Activated CD4-positive, alpha-beta T cell treated with anti-CD3 and anti-CD28 coated beads, Interleukin-2, amount 10 ng/mL, durations not matched to agents 24 days and 14 days (primary cell): ENCODE measurements at regions not wholly inside any gene's neighbourhood (a gene's known extent, or its start where the extent isn't known, plus 50 kb on each side); places are given as distances from the start of the nearest gene placed in this dataset.

Experiments
- DNase-seq: peaks from one replicate; pipeline ENCODE4 v3.0.0; 2022
- H3K27ac Mint-ChIP-seq: one replicate; pipeline ENCODE4 v1.8.0; 2022; ENCODE audit warnings: mild to moderate bottlenecking, mixed read lengths
- H3K27me3 Mint-ChIP-seq: one replicate; pipeline ENCODE4 v1.8.0; 2022; ENCODE audit warnings: mixed read lengths
- H3K36me3 Mint-ChIP-seq: one replicate; pipeline ENCODE4 v1.8.0; 2022; ENCODE audit warnings: low read depth, mild to moderate bottlenecking, mixed read lengths
- H3K4me1 Mint-ChIP-seq: one replicate; pipeline ENCODE4 v1.8.0; 2021; ENCODE audit warnings: mixed read lengths
- H3K4me3 Mint-ChIP-seq: one replicate; pipeline ENCODE4 v1.8.0; 2022; ENCODE audit warnings: mild to moderate bottlenecking, moderate library complexity, mixed read lengths
- H3K9me3 Mint-ChIP-seq: one replicate; pipeline ENCODE4 v1.8.0; 2021; ENCODE audit warnings: mixed read lengths
- intact Hi-C: fragments of 100-400 bp; cut with micrococcal nuclease; formaldehyde crosslinking; loops from one replicate; pipeline ENCODE4 v1.15.1; 2023

DNA sequence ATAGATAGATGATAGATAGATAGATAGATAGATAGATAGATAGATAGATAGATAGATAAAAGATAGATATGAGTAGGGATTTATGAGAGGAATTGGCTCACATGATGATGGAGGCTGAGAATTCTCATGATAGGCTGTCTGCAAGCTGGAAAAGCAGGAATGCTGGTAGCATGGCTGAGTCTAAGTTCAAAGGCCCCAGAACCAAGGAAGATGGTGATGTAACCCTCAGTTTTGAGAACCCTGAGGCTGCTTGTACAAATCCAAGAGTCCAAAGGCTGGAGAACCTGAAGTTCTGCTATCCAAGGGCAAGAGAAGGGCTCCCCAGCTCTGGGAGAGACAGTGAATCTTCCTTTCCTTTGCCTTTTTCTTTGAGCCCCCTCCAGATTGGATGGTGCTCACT lies 210.8 kb downstream of the RFPL4B start:
- DNase-seq = no peak
- no peak overlapping the region for H3K4me3 Mint-ChIP-seq
- H3K27ac Mint-ChIP-seq = no peak overlapping the region
- no peaks in the 10 kb centered on the region for H3K4me1 Mint-ChIP-seq
- no peaks in the 10 kb centered on the region for H3K9me3 Mint-ChIP-seq
- no peaks in the 10 kb centered on the region for H3K27me3 Mint-ChIP-seq
- H3K36me3 Mint-ChIP-seq = no peaks in the 10 kb centered on the region
- intact Hi-C loops = no loop called here

DNA sequence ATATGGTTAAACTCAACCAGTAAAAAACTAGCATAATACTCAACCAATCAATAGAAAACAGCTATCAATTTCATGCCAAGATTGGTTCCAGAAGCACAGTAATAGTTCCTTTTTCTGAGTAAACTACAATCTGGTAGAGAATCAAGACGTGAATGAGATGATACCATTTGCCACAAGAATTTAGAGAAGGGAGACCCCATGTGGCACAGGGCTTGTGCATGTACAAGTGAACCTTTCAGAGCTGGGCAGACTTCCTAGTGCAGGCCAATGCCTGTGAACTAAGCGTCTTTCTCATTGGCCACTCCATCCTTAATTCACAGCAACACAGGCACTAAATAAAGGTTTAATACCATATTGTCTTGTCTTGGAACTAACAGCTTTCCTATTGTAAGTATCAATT lies 213.5 kb downstream of the RFPL4B start:
- H3K36me3 Mint-ChIP-seq = no peaks in the 10 kb centered on the region
- H3K27ac Mint-ChIP-seq = no peak overlapping the region
- no peaks in the 10 kb centered on the region for H3K4me1 Mint-ChIP-seq
- H3K27me3 Mint-ChIP-seq = no peaks in the 10 kb centered on the region
- no peak overlapping the region for H3K4me3 Mint-ChIP-seq
- intact Hi-C loops = no loop called here
- no peak for DNase-seq
- no peaks in the 10 kb centered on the region for H3K9me3 Mint-ChIP-seq

DNA sequence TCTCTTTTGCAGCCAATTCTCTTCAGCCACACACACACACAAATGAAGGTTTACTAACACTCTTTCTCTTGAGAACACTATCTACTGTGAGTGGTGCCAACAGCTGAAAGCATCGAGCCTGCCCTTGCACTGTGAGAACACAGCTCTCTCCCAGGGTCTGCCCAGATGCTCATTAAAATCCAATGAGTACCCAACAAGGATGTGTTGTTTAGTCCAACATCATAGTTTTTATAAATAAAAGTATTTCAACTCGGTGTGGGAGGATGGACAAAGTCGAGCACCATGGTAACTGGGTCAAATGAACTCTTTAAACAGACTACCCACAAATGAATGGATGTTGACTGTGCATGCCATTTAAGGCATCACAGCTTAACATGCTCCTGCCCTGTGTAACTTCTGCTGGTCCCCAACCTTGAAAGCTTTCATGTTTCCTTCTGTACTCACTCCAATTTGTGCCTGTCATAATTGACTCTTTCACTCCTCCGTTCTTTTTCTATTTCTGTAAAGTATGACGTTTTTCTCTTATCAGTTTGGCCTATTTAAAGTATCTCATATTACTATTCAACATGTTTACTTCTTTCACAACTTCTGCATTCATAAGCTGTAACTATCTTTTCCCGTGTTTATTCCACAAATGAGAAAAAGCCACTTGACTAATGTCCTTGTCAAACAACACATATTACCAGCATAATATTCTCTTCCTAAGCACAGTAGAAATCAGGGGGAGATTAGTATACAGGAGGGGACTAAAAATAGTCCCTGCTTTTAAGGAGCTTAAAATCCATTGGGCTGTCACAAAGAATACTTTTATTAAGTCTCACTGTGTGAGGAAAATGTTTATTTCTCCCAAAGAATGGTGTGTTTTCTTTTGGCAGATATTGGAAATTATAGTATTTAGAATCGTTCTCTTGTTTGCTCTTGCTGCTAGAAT lies 215.4 kb downstream of the RFPL4B start:
- intact Hi-C loops = no loop called here
- Mint-ChIP-seq H3K27ac (no peak overlapping the region), H3K36me3 (no peaks in the 10 kb centered on the region), H3K4me3 (no peak overlapping the region), H3K27me3 (no peaks in the 10 kb centered on the region), H3K4me1 (no peaks in the 10 kb centered on the region), H3K9me3 (no peaks in the 10 kb centered on the region)
- DNase-seq = no peak

DNA sequence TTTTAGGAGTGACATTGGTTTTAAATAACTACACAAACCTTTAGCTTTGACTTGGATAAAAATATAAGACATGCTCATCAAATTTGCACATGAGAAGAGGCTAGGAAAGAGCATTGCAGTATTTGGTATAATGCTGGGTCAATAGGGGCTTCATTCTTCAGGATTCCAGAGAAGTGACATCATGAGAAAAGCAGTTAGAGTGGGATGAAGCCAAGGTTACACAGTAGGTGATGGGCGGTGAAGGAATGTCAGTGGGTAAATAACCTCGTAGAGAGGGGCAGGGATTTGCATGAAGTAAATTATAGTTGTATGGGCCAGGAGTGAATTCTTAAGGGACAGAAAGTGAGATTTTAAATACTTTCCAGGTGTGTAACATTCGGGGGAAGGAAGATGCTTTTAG lies 216.2 kb downstream of the RFPL4B start:
- no peak overlapping the region for H3K4me3 Mint-ChIP-seq
- no peak for DNase-seq
- intact Hi-C loops = no loop called here
- no peaks in the 10 kb centered on the region for H3K36me3 Mint-ChIP-seq
- H3K9me3 Mint-ChIP-seq = no peaks in the 10 kb centered on the region
- H3K4me1 Mint-ChIP-seq = no peaks in the 10 kb centered on the region
- no peaks in the 10 kb centered on the region for H3K27me3 Mint-ChIP-seq
- no peak overlapping the region for H3K27ac Mint-ChIP-seq

DNA sequence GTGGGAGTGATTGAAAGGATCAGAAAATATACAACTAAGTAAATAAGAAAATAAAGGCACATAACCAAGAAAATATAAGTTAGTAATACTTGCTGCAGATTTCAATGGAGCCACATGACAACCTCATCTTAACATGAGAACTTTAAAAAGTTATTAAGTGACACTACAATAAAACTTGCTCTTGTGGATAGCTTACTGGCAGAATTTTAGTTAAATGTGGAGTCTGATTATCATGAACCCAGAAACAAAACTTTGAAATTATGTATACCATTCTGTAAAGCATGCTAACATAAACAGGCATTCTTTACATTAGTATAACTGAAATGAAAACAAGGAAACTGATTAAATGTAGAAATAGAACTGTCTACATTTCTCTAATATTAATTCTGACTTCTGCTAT lies 220.9 kb downstream of the RFPL4B start:
- H3K9me3 Mint-ChIP-seq = no peaks in the 10 kb centered on the region
- no peak overlapping the region for H3K27ac Mint-ChIP-seq
- no peaks in the 10 kb centered on the region for H3K27me3 Mint-ChIP-seq
- intact Hi-C loops = no loop called here
- H3K36me3 Mint-ChIP-seq = no peaks in the 10 kb centered on the region
- no peak for DNase-seq
- H3K4me3 Mint-ChIP-seq = no peak overlapping the region
- H3K4me1 Mint-ChIP-seq = no peaks in the 10 kb centered on the region

DNA sequence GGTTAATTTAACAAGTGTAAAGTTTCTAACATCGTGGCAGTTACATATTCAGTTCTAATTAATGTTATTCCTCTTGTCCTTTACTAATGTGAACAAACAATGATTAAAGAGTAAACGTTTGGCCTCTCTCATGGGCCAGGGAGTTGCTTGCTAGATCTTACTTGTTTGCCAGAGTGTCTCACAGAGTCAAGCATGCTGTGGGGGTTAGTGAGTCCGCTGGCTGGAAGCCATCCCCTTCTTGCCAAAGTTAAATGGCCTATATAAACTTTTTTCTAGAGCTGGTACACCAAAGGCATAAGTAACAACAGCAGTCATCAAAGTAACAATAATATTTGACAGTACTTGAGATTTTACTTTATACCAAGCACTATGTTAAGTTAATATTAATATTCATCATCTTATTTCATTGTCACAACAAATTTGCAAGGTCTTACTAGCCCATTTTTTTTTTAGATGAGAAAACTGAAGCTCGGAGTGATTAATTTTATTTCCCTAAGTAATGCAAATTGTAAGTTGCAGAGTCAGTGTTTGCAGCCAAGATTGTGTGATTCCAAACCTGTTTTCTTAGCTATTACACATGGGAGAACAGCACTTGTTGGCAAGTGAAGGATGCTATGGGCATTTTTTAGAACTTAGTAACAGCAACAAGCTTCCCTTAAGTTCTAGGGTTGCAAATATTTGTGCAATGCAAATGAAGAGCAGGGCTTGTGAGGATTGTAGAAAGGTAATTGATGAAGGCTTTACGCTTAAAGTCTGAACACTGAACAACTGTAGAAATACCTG lies 224.5 kb downstream of the RFPL4B start:
- Mint-ChIP-seq H3K27ac (no peak overlapping the region), H3K27me3 (no peaks in the 10 kb centered on the region), H3K36me3 (no peaks in the 10 kb centered on the region), H3K4me3 (no peak overlapping the region), H3K4me1 (no peaks in the 10 kb centered on the region), H3K9me3 (no peaks in the 10 kb centered on the region)
- DNase-seq = no peak
- intact Hi-C loops = no loop called here

DNA sequence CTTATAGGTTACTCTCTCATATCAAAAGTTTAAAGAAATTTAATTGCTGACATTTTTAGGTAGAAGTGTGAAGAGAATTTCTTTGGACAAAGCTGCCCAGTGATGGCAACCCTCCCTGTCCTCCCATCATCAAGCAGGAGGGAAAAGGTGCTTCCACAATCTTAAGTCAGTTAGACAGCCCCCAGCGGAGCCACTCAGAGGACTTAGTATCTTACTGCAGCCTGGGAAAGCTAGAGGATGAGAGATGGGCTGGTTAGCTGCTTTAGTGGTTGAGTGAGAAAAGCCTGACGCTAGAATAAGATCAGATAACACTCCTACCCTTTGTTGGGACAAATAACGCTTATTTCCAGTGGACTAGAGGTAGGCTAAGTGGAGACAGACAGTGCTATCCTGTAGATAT lies 227.1 kb downstream of the RFPL4B start:
- intact Hi-C loops = no loop called here
- H3K4me1 Mint-ChIP-seq = no peaks in the 10 kb centered on the region
- no peaks in the 10 kb centered on the region for H3K27me3 Mint-ChIP-seq
- no peaks in the 10 kb centered on the region for H3K36me3 Mint-ChIP-seq
- no peak overlapping the region for H3K27ac Mint-ChIP-seq
- no peak overlapping the region for H3K4me3 Mint-ChIP-seq
- no peak for DNase-seq
- no peaks in the 10 kb centered on the region for H3K9me3 Mint-ChIP-seq

DNA sequence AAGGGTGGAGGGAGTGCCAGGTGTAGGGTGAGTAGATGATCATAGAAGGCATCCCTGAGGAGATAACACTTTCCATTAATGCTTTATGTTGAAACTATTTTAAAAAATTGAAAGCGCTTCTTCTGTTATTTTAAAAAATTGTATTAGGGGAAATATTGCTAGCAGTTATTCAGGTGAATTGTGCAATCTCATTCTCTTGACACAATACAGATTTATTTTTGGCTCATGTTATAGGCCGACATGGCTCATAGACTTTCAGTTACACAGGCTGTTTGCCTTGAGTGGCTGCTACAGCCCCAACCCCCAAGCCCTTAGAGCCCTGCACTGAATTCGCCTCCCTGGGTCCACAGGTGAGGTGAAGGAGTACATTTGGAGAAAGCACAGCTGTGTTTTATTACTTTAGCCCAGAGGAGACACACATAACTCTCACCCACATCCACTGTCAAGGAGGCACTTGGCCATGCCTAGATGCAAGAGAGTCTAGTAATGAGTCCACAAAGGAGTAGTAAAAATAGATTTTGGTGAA lies 228.2 kb downstream of the RFPL4B start:
- intact Hi-C loops = no loop called here

DNA sequence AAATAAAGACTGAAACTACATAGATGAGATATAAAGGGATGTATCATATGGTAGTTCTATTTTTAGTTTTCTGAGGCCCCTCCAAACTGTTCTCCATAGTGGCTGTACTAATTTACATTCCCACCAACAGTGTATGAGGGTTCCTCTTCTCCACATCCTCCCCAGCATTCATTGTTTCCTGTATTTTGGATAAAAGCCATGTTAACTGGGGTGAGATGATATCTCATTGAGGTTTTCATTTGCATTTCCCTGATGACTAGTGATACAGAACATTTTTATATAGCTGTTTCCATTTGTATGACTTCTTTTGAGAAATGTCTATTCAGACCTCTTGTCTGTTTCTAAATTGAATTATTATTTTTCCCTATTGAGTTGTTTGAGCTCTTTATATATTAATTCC lies 229.3 kb downstream of the RFPL4B start:
- no peak for DNase-seq
- no peak overlapping the region for H3K27ac Mint-ChIP-seq
- H3K4me1 Mint-ChIP-seq = no peaks in the 10 kb centered on the region
- intact Hi-C loops = no loop called here
- no peaks in the 10 kb centered on the region for H3K9me3 Mint-ChIP-seq
- no peaks in the 10 kb centered on the region for H3K36me3 Mint-ChIP-seq
- H3K4me3 Mint-ChIP-seq = no peak overlapping the region
- no peaks in the 10 kb centered on the region for H3K27me3 Mint-ChIP-seq

More for the DNA sequence above, 228.2 kb downstream of the RFPL4B start:
- H3K9me3 Mint-ChIP-seq = no peaks in the 10 kb centered on the region
- no peak for DNase-seq
- H3K4me1 Mint-ChIP-seq = no peaks in the 10 kb centered on the region
- H3K27me3 Mint-ChIP-seq = no peaks in the 10 kb centered on the region
- H3K27ac Mint-ChIP-seq = no peak overlapping the region
- no peak overlapping the region for H3K4me3 Mint-ChIP-seq
- no peaks in the 10 kb centered on the region for H3K36me3 Mint-ChIP-seq

DNA sequence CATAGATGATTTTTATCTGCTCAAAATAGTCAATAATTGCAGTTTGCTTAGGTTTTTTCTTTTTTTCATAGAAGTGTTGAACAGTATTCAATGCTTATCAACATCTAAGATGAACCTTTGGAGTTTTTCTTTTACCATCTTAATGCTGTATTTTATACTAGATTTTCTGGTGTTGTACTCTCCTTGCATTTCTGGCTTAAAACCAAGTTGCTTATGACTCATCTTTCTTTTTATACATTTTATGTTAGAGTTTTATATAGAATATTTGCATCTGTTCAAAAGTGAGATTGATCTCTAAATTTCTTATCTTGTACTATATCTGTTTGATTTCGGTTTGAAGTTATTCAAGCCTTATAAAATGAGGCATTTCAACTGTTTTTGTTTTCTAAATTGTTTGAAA lies 232.5 kb downstream of the RFPL4B start:
- Mint-ChIP-seq H3K4me1 (no peaks in the 10 kb centered on the region), H3K27ac (no peak overlapping the region), H3K9me3 (no peaks in the 10 kb centered on the region), H3K4me3 (no peak overlapping the region), H3K27me3 (no peaks in the 10 kb centered on the region), H3K36me3 (no peaks in the 10 kb centered on the region)
- DNase-seq = no peak
- intact Hi-C loops = no loop called here

DNA sequence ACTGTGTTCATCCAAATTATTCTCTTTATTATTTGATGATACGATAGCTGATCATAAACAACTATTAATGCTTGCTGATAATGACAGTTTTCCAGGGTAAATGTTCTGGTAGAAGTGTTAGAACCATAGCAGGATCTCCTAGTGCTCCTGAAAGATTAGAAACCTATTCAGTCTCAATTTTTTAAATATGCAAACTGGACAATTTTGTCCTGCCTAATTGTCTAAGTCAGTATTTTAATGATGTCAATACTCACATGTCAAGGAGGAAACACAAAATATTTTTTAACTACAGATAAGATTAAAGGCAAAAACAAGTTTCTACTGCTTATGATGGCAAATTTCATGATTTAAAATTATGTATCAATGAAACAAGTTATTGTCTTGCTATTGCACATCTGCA lies 233.9 kb downstream of the RFPL4B start:
- intact Hi-C loops = no loop called here
- H3K4me1 Mint-ChIP-seq = no peaks in the 10 kb centered on the region
- H3K9me3 Mint-ChIP-seq = no peaks in the 10 kb centered on the region
- H3K27ac Mint-ChIP-seq = no peak overlapping the region
- no peak for DNase-seq
- no peaks in the 10 kb centered on the region for H3K36me3 Mint-ChIP-seq
- H3K4me3 Mint-ChIP-seq = no peak overlapping the region
- no peaks in the 10 kb centered on the region for H3K27me3 Mint-ChIP-seq

DNA sequence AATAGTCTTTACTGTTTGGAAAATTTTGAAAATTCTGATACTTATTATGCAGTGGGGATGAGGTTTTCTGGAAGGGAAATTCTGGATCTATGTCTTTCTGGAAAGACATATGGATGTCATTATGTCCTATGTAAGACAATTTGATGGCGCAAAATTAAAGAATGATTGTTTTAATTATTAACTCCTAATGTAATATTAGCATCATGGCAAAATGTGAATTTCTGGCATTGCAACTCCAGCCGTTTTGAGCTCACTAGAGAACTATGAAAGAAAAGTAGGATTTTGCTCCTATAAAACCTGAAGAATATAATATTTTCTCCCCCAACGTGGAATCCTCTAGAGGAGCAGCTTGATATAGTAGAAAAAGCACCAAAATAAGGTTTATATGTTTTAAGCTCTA lies 243.2 kb downstream of the RFPL4B start:
- H3K36me3 Mint-ChIP-seq = no peaks in the 10 kb centered on the region
- H3K27ac Mint-ChIP-seq = no peak overlapping the region
- H3K9me3 Mint-ChIP-seq = no peaks in the 10 kb centered on the region
- H3K4me1 Mint-ChIP-seq = no peaks in the 10 kb centered on the region
- no peak for DNase-seq
- intact Hi-C loops = no loop called here
- H3K27me3 Mint-ChIP-seq = no peaks in the 10 kb centered on the region
- no peak overlapping the region for H3K4me3 Mint-ChIP-seq

DNA sequence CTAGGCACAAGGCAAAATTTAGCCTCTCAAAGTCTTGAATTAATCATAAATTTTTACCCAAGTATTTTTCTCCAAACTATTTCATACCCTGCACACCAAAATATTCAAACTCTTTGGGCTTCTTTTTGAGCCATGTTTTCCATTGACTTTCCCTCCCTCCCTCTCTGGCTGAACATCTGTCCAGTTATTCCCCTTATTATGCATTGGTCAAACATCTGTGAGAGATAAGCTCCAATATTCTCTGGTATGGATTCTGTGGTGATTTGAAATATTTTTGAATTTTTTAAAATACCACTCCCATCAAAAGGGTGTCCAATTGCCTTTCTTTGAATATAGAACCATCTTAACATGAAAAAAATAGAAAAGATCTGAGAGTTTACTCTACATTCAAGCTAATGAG lies 244.2 kb downstream of the RFPL4B start:
- DNase-seq = no peak
- Mint-ChIP-seq H3K9me3 (no peaks in the 10 kb centered on the region), H3K27me3 (no peaks in the 10 kb centered on the region), H3K36me3 (no peaks in the 10 kb centered on the region), H3K4me1 (no peaks in the 10 kb centered on the region), H3K27ac (no peak overlapping the region), H3K4me3 (no peak overlapping the region)
- intact Hi-C loops = no loop called here

DNA sequence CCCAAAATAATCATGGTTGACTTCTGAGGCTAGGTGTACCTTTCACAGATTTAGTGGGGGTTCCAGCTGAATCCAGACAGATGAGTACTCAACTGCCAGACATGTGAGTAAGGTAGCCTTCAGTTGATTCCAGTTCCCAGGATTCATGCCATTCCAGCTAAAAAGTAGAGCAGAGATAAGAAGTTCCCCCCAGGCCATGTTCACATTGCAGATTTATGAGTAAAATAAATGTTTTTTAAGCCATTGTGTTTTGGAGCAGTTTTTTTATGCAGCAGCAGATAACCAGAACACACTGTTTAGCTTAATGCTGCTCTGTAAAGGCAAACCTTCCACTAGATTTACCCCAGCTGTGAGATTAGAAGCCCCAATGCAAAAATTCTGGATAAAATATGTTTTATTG lies 245.0 kb downstream of the RFPL4B start:
- H3K27me3 Mint-ChIP-seq = no peaks in the 10 kb centered on the region
- H3K4me3 Mint-ChIP-seq = no peak overlapping the region
- H3K4me1 Mint-ChIP-seq = no peaks in the 10 kb centered on the region
- H3K36me3 Mint-ChIP-seq = no peaks in the 10 kb centered on the region
- intact Hi-C loops = no loop called here
- no peaks in the 10 kb centered on the region for H3K9me3 Mint-ChIP-seq
- DNase-seq = no peak
- no peak overlapping the region for H3K27ac Mint-ChIP-seq
